Activated CD8-positive, alpha-beta memory T cell treated with anti-CD3 and anti-CD28 coated beads, Interleukin-2, amount 10 ng/mL, durations not matched to agents 7 days and 5 days (primary cell): ENCODE measurements at regions not wholly inside any gene's neighbourhood (a gene's known extent, or its start where the extent isn't known, plus 50 kb on each side); places are given as distances from the start of the nearest gene placed in this dataset.

Experiments used
- ATAC-seq: fragments of 150-1000 bp; cut with Tn5 transposase; one replicate; pipeline ENCODE4 v1.10.0; 2021; ENCODE audit warnings: moderate library complexity
- CTCF ChIA-PET: fragments of 350-600 bp; sonication (Branson Sonifier 250); formaldehyde crosslinking; loops from one replicate; lab custom pipeline; 2021; ENCODE audit warnings: antibody characterized with exemption; lab: Charles Lee
- DNase-seq: peaks from one replicate; pipeline ENCODE4 v3.0.0-alpha.2; 2020
- H3K27ac Mint-ChIP-seq: one replicate; pipeline ENCODE4 v1.8.0; 2021; ENCODE audit warnings: mild to moderate bottlenecking, mixed read lengths
- H3K27me3 Mint-ChIP-seq: one replicate; pipeline ENCODE4 v1.8.0; 2021; ENCODE audit warnings: mixed read lengths
- H3K36me3 Mint-ChIP-seq: one replicate; pipeline ENCODE4 v1.8.0; 2021; ENCODE audit warnings: mild to moderate bottlenecking, mixed read lengths
- H3K4me1 Mint-ChIP-seq: one replicate; pipeline ENCODE4 v1.8.0; 2021; ENCODE audit warnings: mixed read lengths
- H3K4me3 Mint-ChIP-seq: one replicate; pipeline ENCODE4 v1.8.0; 2021; ENCODE audit warnings: mild to moderate bottlenecking, moderate library complexity, mixed read lengths
- H3K9me3 Mint-ChIP-seq: one replicate; pipeline ENCODE4 v1.8.0; 2022; ENCODE audit warnings: low read depth, mixed read lengths

DNA sequence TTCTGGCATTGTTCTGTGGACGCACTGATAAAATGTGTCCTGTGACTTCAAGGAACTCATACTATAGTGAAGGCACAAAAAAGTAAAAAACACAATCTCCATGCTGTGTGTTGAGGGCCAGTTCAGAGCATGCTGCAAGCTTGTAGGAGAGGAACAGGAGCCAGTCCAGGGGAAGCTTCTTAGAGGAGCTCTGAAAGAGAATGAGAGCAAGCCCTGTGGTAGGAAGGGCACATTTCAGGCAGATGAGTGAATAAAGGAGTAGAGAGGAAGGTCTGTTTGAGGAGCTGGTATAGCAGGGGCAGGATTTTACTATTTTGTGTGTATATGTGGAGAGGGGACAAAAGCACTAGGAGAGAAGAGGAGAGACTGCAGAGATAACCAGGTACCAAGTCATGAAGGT, 478.3 kb downstream of the ZEB2 start:
- Mint-ChIP-seq H3K27ac (no peak overlapping the region), H3K36me3 (peaks cover 4% of the 10 kb centered on the region), H3K27me3 (no peaks in the 10 kb centered on the region), H3K4me1 (no peaks in the 10 kb centered on the region), H3K9me3 (no peaks in the 10 kb centered on the region), H3K4me3 (no peak overlapping the region)
- DNase-seq (no peak), ATAC-seq (no peak)
- CTCF ChIA-PET, result no interaction called here

GRCh38 chr2:144040834-144041233, 479.1 kb downstream of the ZEB2 start:
- Mint-ChIP-seq H3K27ac (no peak overlapping the region), H3K4me1 (no peaks in the 10 kb centered on the region), H3K4me3 (no peak overlapping the region), H3K27me3 (no peaks in the 10 kb centered on the region), H3K9me3 (no peaks in the 10 kb centered on the region), H3K36me3 (peaks cover 4% of the 10 kb centered on the region)
- no peak for ATAC-seq
- no peak for DNase-seq
- CTCF ChIA-PET, result no interaction called here

DNA sequence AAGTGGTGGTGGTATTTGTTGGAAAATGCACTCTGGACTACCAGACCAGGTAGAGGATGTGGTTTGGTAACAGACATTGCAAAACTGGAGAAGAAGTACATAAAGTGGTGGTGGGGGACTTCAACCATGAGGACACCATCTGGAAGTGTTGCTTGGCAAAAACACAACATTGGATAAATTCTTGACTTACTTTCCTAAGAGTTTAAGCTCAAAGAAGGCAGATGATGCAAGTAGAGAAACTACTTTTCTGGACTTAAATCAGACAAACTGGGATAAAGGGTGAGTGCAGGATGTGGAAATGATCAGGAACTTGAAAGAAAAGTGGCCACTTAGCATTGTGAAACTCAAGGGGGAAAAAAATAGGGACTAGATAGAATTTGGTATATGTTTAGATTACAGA, 487.4 kb downstream of the ZEB2 start:
- no peak for ATAC-seq
- Mint-ChIP-seq H3K27me3 (no peaks in the 10 kb centered on the region), H3K36me3 (peaks cover 10% of the 10 kb centered on the region), H3K4me1 (peaks cover 3% of the 10 kb centered on the region), H3K27ac (no peak overlapping the region), H3K4me3 (no peak overlapping the region), H3K9me3 (peaks cover 2% of the 10 kb centered on the region)
- CTCF ChIA-PET, result no interaction called here
- no peak for DNase-seq

DNA sequence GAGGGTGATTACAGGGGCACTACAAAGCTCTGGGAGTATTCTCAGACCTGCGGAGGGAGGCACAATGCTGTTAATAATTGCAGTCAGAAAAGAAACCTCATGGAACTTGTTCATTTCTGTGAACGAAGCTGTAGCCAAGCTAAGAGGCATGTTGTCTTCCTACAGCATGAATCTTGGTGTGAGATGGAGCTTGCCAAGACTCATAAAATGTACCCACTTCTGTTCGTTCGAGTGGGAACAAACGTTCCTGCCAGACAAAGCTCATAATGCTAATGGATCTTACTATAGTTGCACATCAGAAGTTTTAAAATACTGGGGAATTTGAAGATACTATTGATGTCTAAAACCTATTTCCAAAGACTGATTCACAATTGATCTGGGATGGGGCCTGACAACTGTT, 489.1 kb downstream of the ZEB2 start:
- Mint-ChIP-seq H3K4me3 (no peak overlapping the region), H3K9me3 (peaks cover 2% of the 10 kb centered on the region), H3K27ac (no peak overlapping the region), H3K36me3 (peaks cover 8% of the 10 kb centered on the region), H3K27me3 (no peaks in the 10 kb centered on the region), H3K4me1 (peaks cover 3% of the 10 kb centered on the region)
- DNase-seq (no peak), ATAC-seq (no peak)
- CTCF ChIA-PET, result no interaction called here

GRCh38 chr2:144027593-144027992, 492.3 kb downstream of the ZEB2 start:
- CTCF ChIA-PET, result no interaction called here
- Mint-ChIP-seq H3K4me1 (peaks cover under 1% of the 10 kb centered on the region), H3K36me3 (peaks cover 6% of the 10 kb centered on the region), H3K4me3 (no peak overlapping the region), H3K9me3 (peaks cover 2% of the 10 kb centered on the region), H3K27me3 (no peaks in the 10 kb centered on the region), H3K27ac (no peak overlapping the region)
- no peak for ATAC-seq
- DNase-seq, result no peak

- ATAC-seq (no peak), DNase-seq (no peak)
- CTCF ChIA-PET, result interaction anchor here (0.6 kb wide), 1 partner anchor 16 kb away, joined by 3 read pairs; no protein-coding TSS in a partner anchor
- Mint-ChIP-seq H3K4me3 (no peak overlapping the region), H3K27me3 (no peaks in the 10 kb centered on the region), H3K36me3 (peaks cover 8% of the 10 kb centered on the region), H3K27ac (no peak overlapping the region), H3K4me1 (no peaks in the 10 kb centered on the region), H3K9me3 (peaks cover 2% of the 10 kb centered on the region)
These were observed 493.2 kb downstream of the ZEB2 start for GRCh38 chr2:144026753-144027152.

DNA sequence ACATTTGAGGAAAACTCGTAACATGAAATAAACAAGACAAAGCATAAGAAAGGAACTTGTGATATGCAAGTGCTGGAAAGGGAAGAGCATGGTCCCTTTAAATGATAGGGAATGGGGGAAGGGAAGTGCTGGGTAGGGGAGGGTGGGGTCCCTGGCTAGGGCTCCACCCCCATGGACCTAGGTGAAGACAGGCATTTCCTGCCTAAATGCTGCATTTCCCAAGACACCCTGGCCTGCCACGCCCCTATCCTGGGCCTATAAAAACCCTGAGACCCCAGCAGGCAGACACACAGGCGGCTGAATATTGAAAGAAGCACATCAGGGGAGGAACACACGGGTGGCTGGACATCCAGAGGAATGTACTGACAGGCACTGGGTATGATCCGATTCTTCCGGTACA, 499.9 kb downstream of the ZEB2 start:
- peaks cover 2% of the 10 kb centered on the region for H3K9me3 Mint-ChIP-seq
- no peaks in the 10 kb centered on the region for H3K4me1 Mint-ChIP-seq
- no peak for DNase-seq
- H3K27ac Mint-ChIP-seq, result no peak overlapping the region
- H3K36me3 Mint-ChIP-seq, result peaks cover 17% of the 10 kb centered on the region
- no peak for ATAC-seq
- CTCF ChIA-PET, result no interaction called here
- H3K27me3 Mint-ChIP-seq, result no peaks in the 10 kb centered on the region
- H3K4me3 Mint-ChIP-seq, result no peak overlapping the region

- ATAC-seq (no peak), DNase-seq (no peak)
- Mint-ChIP-seq H3K27me3 (no peaks in the 10 kb centered on the region), H3K4me1 (no peaks in the 10 kb centered on the region), H3K9me3 (no peaks in the 10 kb centered on the region), H3K4me3 (no peak overlapping the region), H3K27ac (no peak overlapping the region), H3K36me3 (peaks cover 15% of the 10 kb centered on the region)
- CTCF ChIA-PET, result no interaction called here
These were observed 504.2 kb downstream of the ZEB2 start for GRCh38 chr2:144015655-144016245.

GRCh38 chr2:144015036-144015435, 504.9 kb downstream of the ZEB2 start:
- ATAC-seq (no peak), DNase-seq (no peak)
- CTCF ChIA-PET, result no interaction called here
- no peaks in the 10 kb centered on the region for H3K9me3 Mint-ChIP-seq
- no peaks in the 10 kb centered on the region for H3K4me1 Mint-ChIP-seq
- H3K27ac Mint-ChIP-seq, result no peak overlapping the region
- peaks cover 15% of the 10 kb centered on the region for H3K36me3 Mint-ChIP-seq
- no peaks in the 10 kb centered on the region for H3K27me3 Mint-ChIP-seq
- H3K4me3 Mint-ChIP-seq, result no peak overlapping the region

- Mint-ChIP-seq H3K9me3 (no peaks in the 10 kb centered on the region), H3K36me3 (peaks cover 13% of the 10 kb centered on the region), H3K27ac (no peak overlapping the region), H3K4me1 (no peaks in the 10 kb centered on the region), H3K27me3 (no peaks in the 10 kb centered on the region), H3K4me3 (no peak overlapping the region)
- CTCF ChIA-PET, result no interaction called here
- ATAC-seq (no peak), DNase-seq (no peak)
These were observed 505.8 kb downstream of the ZEB2 start for GRCh38 chr2:144014103-144014502.

DNA sequence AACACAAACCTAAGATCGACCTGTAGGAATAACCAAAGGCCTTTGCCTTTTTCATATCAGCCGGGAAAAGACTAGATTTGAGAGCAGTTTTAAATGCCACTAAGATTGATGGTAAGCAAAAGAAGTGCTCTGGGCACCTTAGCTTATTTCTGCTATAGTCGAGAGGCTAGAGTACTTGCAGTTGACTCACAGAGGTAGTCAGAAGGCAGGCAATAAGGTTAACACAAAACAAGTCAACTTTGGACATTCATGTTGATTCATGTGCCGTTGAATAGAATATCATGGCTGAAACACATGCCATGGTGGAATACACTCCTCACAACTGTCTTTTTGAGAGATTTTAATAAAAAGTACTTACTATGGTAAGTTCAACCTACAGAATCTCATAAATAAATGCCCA, 507.6 kb downstream of the ZEB2 start:
- Mint-ChIP-seq H3K4me3 (no peak overlapping the region), H3K27ac (no peak overlapping the region), H3K27me3 (no peaks in the 10 kb centered on the region), H3K36me3 (peaks cover 14% of the 10 kb centered on the region), H3K4me1 (no peaks in the 10 kb centered on the region), H3K9me3 (no peaks in the 10 kb centered on the region)
- no peak for DNase-seq
- no peak for ATAC-seq
- CTCF ChIA-PET, result no interaction called here

DNA sequence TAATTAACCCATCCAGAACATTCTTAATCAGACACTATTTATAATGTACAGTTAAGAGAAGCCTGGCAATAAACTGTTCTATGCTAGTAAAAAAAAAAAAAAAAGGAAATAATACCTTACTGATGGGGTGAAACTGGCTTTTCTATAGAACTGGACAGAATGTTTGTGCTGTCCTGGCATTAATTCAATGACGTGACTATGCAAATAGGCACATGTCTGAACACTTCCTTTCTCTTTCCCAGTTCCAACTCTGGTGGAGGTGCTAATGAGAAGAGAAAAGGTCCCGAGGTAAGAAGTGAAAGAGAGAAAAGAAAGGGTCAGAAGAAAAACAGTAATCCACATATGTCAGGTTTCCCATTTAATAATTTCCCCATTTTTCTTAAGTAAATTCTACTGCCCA, 508.4 kb downstream of the ZEB2 start:
- H3K4me1 Mint-ChIP-seq, result no peaks in the 10 kb centered on the region
- H3K9me3 Mint-ChIP-seq, result no peaks in the 10 kb centered on the region
- DNase-seq, result no peak
- no peak for ATAC-seq
- H3K27ac Mint-ChIP-seq, result no peak overlapping the region
- no peaks in the 10 kb centered on the region for H3K27me3 Mint-ChIP-seq
- CTCF ChIA-PET, result no interaction called here
- H3K4me3 Mint-ChIP-seq, result no peak overlapping the region
- H3K36me3 Mint-ChIP-seq, result peaks cover 20% of the 10 kb centered on the region

- Mint-ChIP-seq H3K4me3 (no peak overlapping the region), H3K36me3 (peaks cover 21% of the 10 kb centered on the region), H3K27me3 (no peaks in the 10 kb centered on the region), H3K4me1 (no peaks in the 10 kb centered on the region), H3K9me3 (no peaks in the 10 kb centered on the region), H3K27ac (no peak overlapping the region)
- DNase-seq (no peak), ATAC-seq (no peak)
- CTCF ChIA-PET, result no interaction called here
These were observed 508.8 kb downstream of the ZEB2 start for GRCh38 chr2:144011098-144011497.

- ATAC-seq, result no peak
- Mint-ChIP-seq H3K4me3 (no peak overlapping the region), H3K27me3 (no peaks in the 10 kb centered on the region), H3K9me3 (no peaks in the 10 kb centered on the region), H3K36me3 (peaks cover 23% of the 10 kb centered on the region), H3K4me1 (no peaks in the 10 kb centered on the region), H3K27ac (no peak overlapping the region)
- CTCF ChIA-PET, result interaction anchor here (0.6 to 1.0 kb wide), 3 partner anchors 12 to 1264 kb away, joined by 3 to 5 read pairs (median 4); no protein-coding TSS in a partner anchor
- DNase-seq, result no peak
These were observed 509.7 kb downstream of the ZEB2 start for GRCh38 chr2:144010096-144010836.
